ENCODE measurements at regions not wholly inside any gene's neighbourhood (a gene's known extent, or its start where the extent isn't known, plus 50 kb on each side); places are given as distances from the start of the nearest gene placed in this dataset.
"Not testable (repeated sequence)": the region's sequence is repeated elsewhere in the genome, so short reads cannot be mapped to it uniquely, and the experiment has no call there.

DNA sequence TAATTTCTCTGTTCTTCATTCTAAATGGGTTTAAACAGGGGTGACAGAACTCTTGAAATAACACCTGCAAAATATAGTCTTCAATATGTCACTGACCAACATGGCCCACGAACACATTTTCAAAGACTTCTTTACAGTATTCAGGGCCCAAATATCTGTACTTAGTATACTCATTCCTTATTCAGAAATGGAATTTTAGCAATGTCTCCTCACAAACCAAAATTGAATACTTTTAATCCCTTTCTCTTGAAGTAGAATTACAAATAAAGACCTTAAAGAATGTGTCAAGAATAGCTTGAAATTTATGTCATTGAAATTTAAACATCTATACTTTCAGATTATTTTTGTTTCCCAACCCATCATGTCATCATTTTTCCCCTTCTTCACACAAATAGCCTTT is 263.1 kb downstream of the LRIG3 start:
- Mint-ChIP-seq H3K27ac (no peak overlapping the region), H3K36me3 (ENCODE audit: low read depth) (no peaks in the 10 kb centered on the region), H3K9me3 (ENCODE audit: low read depth) (peaks cover 7% of the 10 kb centered on the region), H3K4me1 (no peaks in the 10 kb centered on the region), H3K27me3 (no peaks in the 10 kb centered on the region), H3K4me3 (no peak overlapping the region)
- CTCF ChIA-PET, result interaction anchor here (0.6 kb wide), 1 partner anchor 32 kb away, joined by 3 read pairs; no protein-coding TSS in a partner anchor
- POLR2A ChIA-PET, result no interaction called here
- ATAC-seq, result no peak
- intact Hi-C loops (cut with DNase I, micrococcal nuclease), result no loop called here
- DNase-seq, result no peak

DNA sequence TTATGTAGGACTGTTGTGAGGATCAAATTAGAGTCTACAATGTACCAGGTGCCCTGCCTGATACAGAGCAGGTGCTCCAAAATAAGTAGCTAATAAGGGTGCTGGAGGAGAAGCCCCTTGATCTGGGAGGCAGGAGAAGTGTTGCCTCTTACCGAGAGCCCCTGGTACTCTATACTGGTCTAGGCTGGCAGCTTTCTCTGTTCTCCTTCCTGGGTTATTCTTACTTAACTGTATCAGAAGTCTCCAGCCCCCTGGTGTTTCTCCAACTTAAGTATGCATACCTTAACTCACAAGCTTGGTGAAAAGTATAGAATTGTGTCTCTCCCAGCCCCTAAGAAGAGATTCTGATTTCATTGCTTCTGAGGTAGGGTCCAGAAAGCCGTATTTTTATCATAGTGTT is 254.9 kb downstream of the LRIG3 start:
- ChIA-PET CTCF (no interaction called here), POLR2A (no interaction called here)
- Mint-ChIP-seq H3K27me3 (no peaks in the 10 kb centered on the region), H3K36me3 (ENCODE audit: low read depth) (no peaks in the 10 kb centered on the region), H3K9me3 (ENCODE audit: low read depth) (no peaks in the 10 kb centered on the region), H3K27ac (no peak overlapping the region), H3K4me3 (no peak overlapping the region), H3K4me1 (no peaks in the 10 kb centered on the region)
- DNase-seq (no peak), ATAC-seq (no peak)
- intact Hi-C loops (cut with DNase I, micrococcal nuclease), result no loop called here

DNA sequence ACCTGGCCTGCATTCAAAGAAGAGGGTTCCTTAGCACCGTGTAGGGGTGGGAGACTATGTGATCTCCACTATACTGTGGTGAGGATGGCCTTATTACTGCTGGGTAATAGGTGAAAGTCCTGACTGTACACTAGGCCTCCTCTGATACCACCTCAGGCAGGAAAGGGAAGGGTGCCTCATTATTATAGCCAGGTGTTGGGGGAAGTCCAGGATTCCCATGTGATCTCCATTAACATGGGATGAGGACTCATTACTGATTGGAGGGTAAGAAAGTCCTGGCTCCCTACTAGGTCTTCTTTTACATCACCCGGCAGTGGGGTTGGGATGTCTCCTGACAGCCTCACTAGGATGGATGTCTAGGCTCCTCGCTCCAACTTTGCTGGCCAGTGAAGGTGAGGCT is 252.1 kb downstream of the LRIG3 start:
- DNase-seq (no peak), ATAC-seq (no peak)
- Mint-ChIP-seq H3K27ac (no peak overlapping the region), H3K36me3 (ENCODE audit: low read depth) (no peaks in the 10 kb centered on the region), H3K9me3 (ENCODE audit: low read depth) (no peaks in the 10 kb centered on the region), H3K27me3 (no peaks in the 10 kb centered on the region), H3K4me3 (no peak overlapping the region), H3K4me1 (no peaks in the 10 kb centered on the region)
- ChIA-PET POLR2A (no interaction called here), CTCF (no interaction called here)
- intact Hi-C loops (cut with DNase I, micrococcal nuclease), result no loop called here

DNA sequence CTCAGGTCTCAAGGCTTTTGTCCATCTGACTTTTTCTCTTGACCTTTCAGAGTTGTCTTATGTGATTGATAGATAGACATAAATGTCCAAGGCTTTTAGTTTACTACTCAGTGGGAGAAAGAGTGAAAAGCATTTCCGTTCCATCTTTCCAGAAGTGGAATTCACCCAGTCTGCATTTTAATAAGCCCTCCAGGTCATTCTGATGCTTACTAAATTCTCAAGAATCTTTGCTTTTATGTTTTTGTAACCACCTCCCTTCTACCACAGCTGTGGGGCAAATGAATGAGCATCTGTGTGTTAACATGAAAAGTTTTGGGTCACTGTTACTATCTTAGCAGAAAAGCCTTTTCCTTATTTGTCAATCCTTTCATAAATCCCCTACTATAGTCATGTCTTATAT is 251.4 kb downstream of the LRIG3 start:
- Mint-ChIP-seq H3K9me3 (ENCODE audit: low read depth) (peaks cover under 1% of the 10 kb centered on the region), H3K27ac (no peak overlapping the region), H3K36me3 (ENCODE audit: low read depth) (no peaks in the 10 kb centered on the region), H3K27me3 (no peaks in the 10 kb centered on the region), H3K4me1 (no peaks in the 10 kb centered on the region), H3K4me3 (no peak overlapping the region)
- DNase-seq (no peak), ATAC-seq (no peak)
- intact Hi-C loops (cut with DNase I, micrococcal nuclease), result no loop called here
- ChIA-PET CTCF (no interaction called here), POLR2A (no interaction called here)

DNA sequence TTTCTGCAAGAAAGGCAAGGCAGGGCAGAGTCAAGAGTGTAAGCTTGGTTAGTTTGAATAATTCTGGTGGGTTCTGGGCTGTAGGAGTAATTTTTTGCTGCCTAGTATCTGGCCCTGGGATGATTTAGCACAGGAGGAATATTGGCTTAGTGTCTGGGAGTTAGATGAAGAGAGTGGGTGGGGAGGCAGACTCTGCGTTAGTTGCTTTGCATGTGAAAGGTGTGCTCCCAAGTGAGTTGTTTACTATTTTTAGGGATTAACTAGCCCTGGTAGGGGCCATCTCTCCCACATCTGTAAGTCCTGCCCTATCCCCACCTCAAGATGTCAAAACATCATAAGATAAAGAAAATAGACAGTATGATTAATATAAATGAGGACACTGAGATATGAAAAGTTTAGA is 249.7 kb downstream of the LRIG3 start:
- intact Hi-C loops (cut with DNase I, micrococcal nuclease), result no loop called here
- no peaks in the 10 kb centered on the region for H3K4me1 Mint-ChIP-seq
- no peak overlapping the region for H3K27ac Mint-ChIP-seq
- H3K36me3 Mint-ChIP-seq (ENCODE audit: low read depth), result no peaks in the 10 kb centered on the region
- ChIA-PET CTCF (no interaction called here), POLR2A (no interaction called here)
- no peak for DNase-seq
- H3K9me3 Mint-ChIP-seq (ENCODE audit: low read depth), result peaks cover 2% of the 10 kb centered on the region
- no peak for ATAC-seq
- H3K27me3 Mint-ChIP-seq, result no peaks in the 10 kb centered on the region
- no peak overlapping the region for H3K4me3 Mint-ChIP-seq

DNA sequence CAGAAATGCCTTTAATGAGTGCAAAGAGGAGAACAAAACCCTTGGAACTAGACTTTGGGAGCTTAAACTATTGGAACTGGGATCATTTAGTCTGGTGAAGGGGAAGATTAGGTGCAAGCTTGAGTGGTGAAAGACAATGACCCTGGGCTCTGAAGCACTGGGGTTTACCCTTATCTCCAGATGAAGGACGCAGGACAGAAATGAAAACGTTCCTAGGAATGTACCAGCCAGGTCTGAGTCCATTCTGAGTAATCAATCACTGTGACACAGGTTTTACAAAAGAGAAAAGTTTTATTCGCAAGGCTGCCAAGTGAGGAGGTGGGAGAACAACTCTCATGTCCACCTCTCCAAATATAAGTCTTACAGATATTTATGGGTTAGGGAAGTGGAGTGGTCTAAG is 249.1 kb downstream of the LRIG3 start:
- H3K4me3 Mint-ChIP-seq, result no peak overlapping the region
- intact Hi-C loops (cut with DNase I, micrococcal nuclease), result no loop called here
- DNase-seq, result no peak
- ChIA-PET POLR2A (no interaction called here), CTCF (no interaction called here)
- no peak overlapping the region for H3K27ac Mint-ChIP-seq
- no peak for ATAC-seq
- H3K27me3 Mint-ChIP-seq, result no peaks in the 10 kb centered on the region
- H3K36me3 Mint-ChIP-seq (ENCODE audit: low read depth), result no peaks in the 10 kb centered on the region
- H3K4me1 Mint-ChIP-seq, result no peaks in the 10 kb centered on the region
- peaks cover 5% of the 10 kb centered on the region for H3K9me3 Mint-ChIP-seq (ENCODE audit: low read depth)

DNA sequence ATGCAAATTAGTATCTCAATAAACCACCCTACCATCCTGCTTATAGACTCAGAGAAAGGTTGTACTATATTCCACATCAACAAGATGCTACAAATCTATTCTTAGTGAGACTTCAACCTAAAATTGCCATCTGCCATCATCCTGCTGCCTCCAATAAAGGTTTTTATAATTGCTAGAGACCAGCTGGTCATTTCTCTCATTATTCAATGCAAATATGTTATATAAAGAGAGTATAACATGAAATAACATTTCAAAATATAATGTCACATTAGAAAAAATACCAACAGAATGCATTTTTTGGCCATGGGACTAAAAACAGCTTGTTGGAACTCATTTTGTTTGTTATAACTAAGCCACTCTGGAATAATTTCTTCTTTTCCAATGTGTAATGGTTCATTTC is 247.3 kb downstream of the LRIG3 start:
- POLR2A ChIA-PET, result no interaction called here
- no peaks in the 10 kb centered on the region for H3K27me3 Mint-ChIP-seq
- H3K27ac Mint-ChIP-seq, result no peak overlapping the region
- H3K9me3 Mint-ChIP-seq (ENCODE audit: low read depth), result peaks cover 8% of the 10 kb centered on the region
- H3K4me1 Mint-ChIP-seq, result no peaks in the 10 kb centered on the region
- intact Hi-C loops (cut with DNase I, micrococcal nuclease), result no loop called here
- no peak overlapping the region for H3K4me3 Mint-ChIP-seq
- DNase-seq, result no peak
- ATAC-seq, result no peak
- H3K36me3 Mint-ChIP-seq (ENCODE audit: low read depth), result no peaks in the 10 kb centered on the region
- CTCF ChIA-PET, result no interaction called here

DNA sequence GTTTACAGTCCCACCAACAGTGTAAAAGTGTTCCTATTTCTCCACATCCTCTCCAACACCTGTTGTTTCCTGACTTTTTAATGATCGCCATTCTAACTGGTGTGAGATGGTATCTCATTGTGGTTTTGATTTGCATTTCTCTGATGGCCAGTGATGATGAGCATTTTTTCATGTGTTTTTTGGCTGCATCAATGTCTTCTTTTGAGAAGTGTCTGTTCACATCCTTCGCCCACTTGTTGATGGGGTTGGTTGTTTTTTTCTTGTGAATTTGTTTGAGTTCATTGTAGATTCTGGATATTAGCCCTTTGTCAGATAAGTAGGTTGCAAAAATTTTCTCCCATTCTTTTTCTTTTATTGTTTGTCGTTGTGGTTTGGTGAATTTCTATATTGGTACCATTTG is 242.5 kb downstream of the LRIG3 start:
- DNase-seq; H3K36me3 Mint-ChIP-seq (ENCODE audit: low read depth); CTCF ChIA-PET; H3K27ac Mint-ChIP-seq; H3K4me3 Mint-ChIP-seq; POLR2A ChIA-PET; intact Hi-C loops (cut with DNase I, micrococcal nuclease); H3K4me1 Mint-ChIP-seq; H3K27me3 Mint-ChIP-seq; ATAC-seq: not testable (repeated sequence)
- H3K9me3 Mint-ChIP-seq (ENCODE audit: low read depth), result peaks cover 20% of the 10 kb centered on the region

DNA sequence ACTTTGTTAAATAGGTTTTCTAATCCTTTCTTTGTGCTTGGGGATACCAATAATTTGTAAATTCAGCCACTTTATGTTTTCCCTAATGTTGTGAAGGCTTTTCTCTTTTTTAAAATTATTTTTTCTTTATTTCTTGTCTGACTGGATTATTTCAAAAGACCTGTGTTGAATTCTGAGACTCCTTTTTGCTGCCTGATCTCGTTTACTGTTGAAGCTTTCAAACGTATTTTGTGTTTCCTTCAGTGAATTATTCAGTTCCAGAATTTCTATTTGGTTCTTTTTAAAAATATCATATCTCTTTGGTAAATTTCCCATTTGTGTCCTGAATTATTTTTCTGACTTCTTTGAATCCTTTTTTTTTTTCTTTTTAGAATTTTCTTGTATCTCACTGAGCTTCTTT is 241.6 kb downstream of the LRIG3 start:
- DNase-seq (no peak), ATAC-seq (no peak)
- H3K27ac Mint-ChIP-seq, result no peak overlapping the region
- no peaks in the 10 kb centered on the region for H3K4me1 Mint-ChIP-seq
- intact Hi-C loops (cut with DNase I, micrococcal nuclease), result no loop called here
- H3K9me3 Mint-ChIP-seq (ENCODE audit: low read depth), result peaks cover 20% of the 10 kb centered on the region
- no peaks in the 10 kb centered on the region for H3K36me3 Mint-ChIP-seq (ENCODE audit: low read depth)
- H3K4me3 Mint-ChIP-seq, result no peak overlapping the region
- ChIA-PET POLR2A (no interaction called here), CTCF (no interaction called here)
- no peaks in the 10 kb centered on the region for H3K27me3 Mint-ChIP-seq

DNA sequence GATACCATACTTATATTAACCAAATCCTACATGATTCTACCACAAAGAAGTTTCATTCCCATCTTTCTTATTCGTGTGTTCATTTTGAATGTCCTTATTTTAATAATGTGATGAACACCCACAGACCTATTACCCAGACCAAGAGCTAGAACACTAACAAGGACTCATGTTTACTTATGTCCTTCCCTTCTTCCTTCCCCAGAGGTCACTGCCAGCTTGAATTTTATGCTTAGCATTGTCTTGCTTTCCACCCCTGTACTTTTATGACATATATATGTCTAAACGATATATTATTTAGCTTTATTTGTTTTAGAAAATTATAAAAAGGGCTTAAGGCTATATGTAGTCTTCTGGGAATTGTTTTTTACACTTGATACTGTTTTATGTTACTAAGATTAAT is 238.6 kb downstream of the LRIG3 start:
- intact Hi-C loops (cut with DNase I, micrococcal nuclease), result no loop called here
- Mint-ChIP-seq H3K27ac (no peak overlapping the region), H3K9me3 (ENCODE audit: low read depth) (peaks cover 14% of the 10 kb centered on the region), H3K36me3 (ENCODE audit: low read depth) (no peaks in the 10 kb centered on the region), H3K4me3 (no peak overlapping the region), H3K4me1 (no peaks in the 10 kb centered on the region), H3K27me3 (no peaks in the 10 kb centered on the region)
- ChIA-PET CTCF (no interaction called here), POLR2A (no interaction called here)
- ATAC-seq (no peak), DNase-seq (no peak)

DNA sequence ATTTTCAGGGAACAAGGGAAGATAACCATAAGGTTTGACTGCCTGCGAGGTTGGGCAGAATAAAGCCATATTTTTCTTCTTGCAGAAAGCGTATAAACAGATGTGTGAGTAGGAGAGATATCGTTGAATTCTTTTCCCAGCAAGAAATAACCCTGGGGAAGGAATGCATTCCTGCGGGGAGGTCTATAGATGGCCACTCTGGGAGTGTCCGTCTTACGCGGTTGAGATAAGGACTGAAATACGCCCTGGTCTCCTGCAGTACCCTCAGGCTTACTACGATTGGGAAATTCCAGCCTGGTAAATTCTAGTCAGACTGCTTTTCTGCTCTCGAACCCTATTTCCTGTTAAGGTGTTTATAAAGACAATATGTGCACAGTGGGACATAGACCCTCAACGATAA is 225.0 kb downstream of the LRIG3 start:
- Mint-ChIP-seq H3K36me3 (ENCODE audit: low read depth) (no peaks in the 10 kb centered on the region), H3K27ac (no peak overlapping the region), H3K9me3 (ENCODE audit: low read depth) (peaks cover 27% of the 10 kb centered on the region), H3K4me1 (no peaks in the 10 kb centered on the region), H3K4me3 (no peak overlapping the region), H3K27me3 (no peaks in the 10 kb centered on the region)
- intact Hi-C loops (cut with DNase I, micrococcal nuclease), result no loop called here
- ChIA-PET POLR2A (no interaction called here), CTCF (no interaction called here)
- DNase-seq (no peak), ATAC-seq (no peak)

DNA sequence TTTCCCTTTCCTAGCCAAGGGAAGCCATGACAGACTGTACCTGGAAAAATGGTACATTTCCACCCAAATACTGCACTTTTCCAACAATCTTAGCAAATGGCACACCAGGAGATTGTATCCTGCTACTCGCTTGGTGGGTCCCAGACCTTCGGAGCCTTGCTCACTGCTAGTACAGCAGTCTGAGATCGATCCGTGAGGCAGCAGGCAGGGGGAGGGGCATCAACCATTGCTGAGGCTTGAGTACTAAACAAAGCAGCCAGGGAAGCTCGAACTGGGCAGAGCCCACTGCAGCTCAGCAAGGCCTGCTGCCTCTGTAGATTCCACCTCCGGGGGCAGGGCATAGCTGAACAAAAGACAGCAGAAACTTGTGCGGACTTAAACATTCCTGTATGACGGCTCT is 218.8 kb downstream of the LRIG3 start:
- CTCF ChIA-PET, result no interaction called here
- Mint-ChIP-seq H3K27ac (no peak overlapping the region), H3K27me3 (no peaks in the 10 kb centered on the region), H3K4me3 (no peak overlapping the region), H3K4me1 (no peaks in the 10 kb centered on the region), H3K36me3 (ENCODE audit: low read depth) (no peaks in the 10 kb centered on the region), H3K9me3 (ENCODE audit: low read depth) (peaks cover 19% of the 10 kb centered on the region)
- POLR2A ChIA-PET, result no interaction called here
- intact Hi-C loops (cut with DNase I, micrococcal nuclease), result no loop called here
- DNase-seq, result no peak
- no peak for ATAC-seq

DNA sequence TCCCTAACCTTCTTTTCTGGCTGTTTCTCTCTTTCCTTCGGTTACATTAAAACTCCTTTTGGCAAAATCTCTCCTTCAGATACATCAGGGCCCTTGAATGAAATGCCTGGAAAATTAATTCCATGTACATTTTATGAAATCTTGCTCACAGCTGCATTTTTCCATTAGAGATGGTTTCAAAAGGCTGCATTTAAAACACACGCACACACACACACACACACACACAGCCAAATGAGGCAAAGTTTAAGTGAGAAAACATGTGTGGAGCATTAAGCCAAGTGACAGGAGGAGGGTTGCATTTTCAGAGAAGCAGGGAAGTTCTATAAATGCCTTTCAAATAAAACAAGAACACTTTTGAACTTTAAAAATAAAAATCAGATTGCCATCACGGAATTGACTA is 216.4 kb downstream of the LRIG3 start:
- POLR2A ChIA-PET, result no interaction called here
- CTCF ChIA-PET, result no interaction called here
- no peaks in the 10 kb centered on the region for H3K36me3 Mint-ChIP-seq (ENCODE audit: low read depth)
- no peak for ATAC-seq
- intact Hi-C loops (cut with DNase I, micrococcal nuclease), result no loop called here
- H3K27me3 Mint-ChIP-seq, result no peaks in the 10 kb centered on the region
- DNase-seq, result no peak
- no peaks in the 10 kb centered on the region for H3K4me1 Mint-ChIP-seq
- peaks cover 21% of the 10 kb centered on the region for H3K9me3 Mint-ChIP-seq (ENCODE audit: low read depth)
- H3K4me3 Mint-ChIP-seq, result no peak overlapping the region
- H3K27ac Mint-ChIP-seq, result no peak overlapping the region

Data from activated CD4-positive, alpha-beta T cell treated with anti-CD3 and anti-CD28 coated beads for 36 hours (primary cell).